GM21381 (cell line): ENCODE measurements at regions not wholly inside any gene's neighbourhood (a gene's known extent, or its start where the extent isn't known, plus 50 kb on each side); places are given as distances from the start of the nearest gene placed in this dataset.

Source experiments
- ATAC-seq: cut with Tn5 transposase; IDR thresholded peaks from one replicate; pipeline ENCODE4 v1.9.1; 2021; ENCODE audit warnings: mild to moderate bottlenecking, moderate library complexity; ENCODE audit not compliant: unreplicated experiment

- ATAC-seq = no peak
Observed at GRCh38 chr19:28793391-28794168, 419.4 kb downstream of the UQCRFS1 start.

- ATAC-seq = no peak
Observed at GRCh38 chr19:28785971-28786370, 427.0 kb downstream of the UQCRFS1 start.

- no peak for ATAC-seq
Observed at GRCh38 chr19:28764066-28764465, 448.9 kb downstream of the UQCRFS1 start.

- ATAC-seq = no peak
Observed at GRCh38 chr19:28746478-28746877, 466.5 kb downstream of the UQCRFS1 start.

- no peak for ATAC-seq
Observed at GRCh38 chr19:28744943-28745342, 468.0 kb downstream of the UQCRFS1 start.

GRCh38 chr19:28744014-28744413, 468.9 kb downstream of the UQCRFS1 start:
- ATAC-seq = no peak

GRCh38 chr19:28737021-28737895, 475.7 kb downstream of the UQCRFS1 start:
- no peak for ATAC-seq

GRCh38 chr19:28736528-28736927, 476.4 kb downstream of the UQCRFS1 start:
- ATAC-seq = no peak

GRCh38 chr19:28731577-28731976, 481.4 kb downstream of the UQCRFS1 start:
- no peak for ATAC-seq

GRCh38 chr19:28730791-28731512, 482.0 kb downstream of the UQCRFS1 start:
- no peak for ATAC-seq

- no peak for ATAC-seq
Observed at GRCh38 chr19:28727480-28728159, 485.3 kb downstream of the UQCRFS1 start.

GRCh38 chr19:28726533-28727479, 486.1 kb downstream of the UQCRFS1 start:
- no peak for ATAC-seq

- no peak for ATAC-seq
Observed at GRCh38 chr19:28718909-28719308, 494.0 kb downstream of the UQCRFS1 start.

GRCh38 chr19:28715157-28715556, 497.8 kb downstream of the UQCRFS1 start:
- ATAC-seq = no peak

- ATAC-seq = no peak
Observed at GRCh38 chr19:28711411-28711810, 501.5 kb downstream of the UQCRFS1 start.

GRCh38 chr19:28710278-28710677, 502.7 kb downstream of the UQCRFS1 start:
- no peak for ATAC-seq

- no peak for ATAC-seq
Observed at GRCh38 chr19:28706693-28707092, 506.3 kb downstream of the UQCRFS1 start.

- no peak for ATAC-seq
Observed at GRCh38 chr19:28705008-28705407, 507.9 kb downstream of the UQCRFS1 start.

GRCh38 chr19:28703400-28703956, 509.5 kb downstream of the UQCRFS1 start:
- ATAC-seq = no peak
